Upper lobe of left lung (tissue), 4 donors: ENCODE measurements at regions not wholly inside any gene's neighbourhood (a gene's known extent, or its start where the extent isn't known, plus 50 kb on each side); places are given as distances from the start of the nearest gene placed in this dataset.

ENCODE experiments used
- CTCF ChIP-seq, 6 experiments: fragments of 450-650 bp in 4 of 6; fragments of 200-600 bp in 2 of 6; sonication (generic) in 2 of 6; IDR thresholded peaks; one replicate each; pipeline ENCODE4 v1.5.1; 2016 to 2019; ENCODE audit warnings: antibody characterized with exemption in 6 of 6
- POLR2AphosphoS5 ChIP-seq, 2 donors: sonication (generic); formaldehyde crosslinking; IDR thresholded peaks; one replicate each; pipeline ENCODE4 v1.5.1; 2017; ENCODE audit warnings: antibody characterized with exemption in 2 of 2

- TF ChIP-seq CTCF (IDR thresholded peaks at IDR 0.05) (no peak), POLR2AphosphoS5 (IDR thresholded peaks at IDR 0.05) (no peak)
These were observed 71.8 kb upstream of the BCL2L14 start for GRCh38 chr12:11998944-11999315.
